T-helper 2 cell treated with Interferon-gamma antibody and Interleukin-4, amounts not matched to agents 5 μg/mL and 100 μg/mL, for 36 hours (primary cell): ENCODE measurements at regions not wholly inside any gene's neighbourhood (a gene's known extent, or its start where the extent isn't known, plus 50 kb on each side); places are given as distances from the start of the nearest gene placed in this dataset.
"Not testable (repeated sequence)": the region's sequence is repeated elsewhere in the genome, so short reads cannot be mapped to it uniquely, and the experiment has no call there.

Experiments
- DNase-seq: peaks from one replicate; pipeline ENCODE4 v3.0.0; 2021; ENCODE audit warnings: low spot score
- H3K27ac Mint-ChIP-seq: one replicate; pipeline ENCODE4 v1.8.0; 2021; ENCODE audit warnings: mild to moderate bottlenecking, mixed read lengths
- H3K27me3 Mint-ChIP-seq: one replicate; pipeline ENCODE4 v1.8.0; 2021; ENCODE audit warnings: low read depth, mixed read lengths
- H3K36me3 Mint-ChIP-seq: one replicate; pipeline ENCODE4 v1.8.0; 2021; ENCODE audit warnings: low read depth, mixed read lengths
- H3K4me1 Mint-ChIP-seq: one replicate; pipeline ENCODE4 v1.8.0; 2021; ENCODE audit warnings: low read depth, mixed read lengths
- H3K4me3 Mint-ChIP-seq: one replicate; pipeline ENCODE4 v1.8.0; 2022; ENCODE audit warnings: mild to moderate bottlenecking, moderate library complexity, mixed read lengths
- H3K9me3 Mint-ChIP-seq: one replicate; pipeline ENCODE4 v1.8.0; 2021; ENCODE audit warnings: mixed read lengths

DNA sequence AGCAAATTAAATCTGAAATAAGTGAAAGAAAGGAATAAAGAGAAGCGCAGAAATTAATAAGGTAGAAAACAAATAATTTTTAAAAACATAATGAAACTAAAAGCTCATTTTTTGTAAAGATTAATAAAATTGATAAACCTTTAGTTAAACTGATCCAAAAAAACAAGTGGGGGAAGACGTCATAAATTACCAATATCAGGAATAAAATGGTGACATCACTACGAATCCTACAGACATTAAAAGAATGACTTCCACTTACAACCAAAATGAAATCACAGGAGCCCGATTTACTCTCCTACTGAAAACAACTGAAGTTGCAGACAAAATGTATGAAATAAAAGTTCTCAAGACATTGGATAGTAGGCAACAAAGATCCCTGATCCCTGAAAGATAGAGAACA, 68.1 kb upstream of the IFFO2 start:
- H3K9me3 Mint-ChIP-seq, result peaks cover 14% of the 10 kb centered on the region
- DNase-seq, result no peak
- H3K4me1 Mint-ChIP-seq, result peaks cover 2% of the 10 kb centered on the region
- H3K36me3 Mint-ChIP-seq, result peaks cover 2% of the 10 kb centered on the region
- H3K4me3 Mint-ChIP-seq, result no peak overlapping the region
- no peak overlapping the region for H3K27ac Mint-ChIP-seq
- peaks cover 5% of the 10 kb centered on the region for H3K27me3 Mint-ChIP-seq

DNA sequence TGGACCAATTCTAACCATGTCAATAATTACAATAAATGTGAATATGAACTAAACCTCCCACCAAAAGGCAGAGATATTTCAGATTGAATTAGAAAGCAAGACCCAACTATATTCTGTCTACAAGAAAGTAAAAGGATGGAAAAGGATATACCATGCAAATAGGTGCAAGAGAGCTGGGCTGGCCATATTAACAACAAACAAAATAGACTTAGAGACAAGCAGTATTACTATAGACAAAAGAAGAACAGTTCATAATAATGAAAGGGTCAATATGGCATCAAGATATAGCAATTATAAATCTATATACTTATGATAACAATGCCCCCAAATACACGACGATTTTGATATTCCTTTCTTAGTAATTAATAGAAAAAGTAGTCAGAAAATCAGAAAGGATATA, 67.3 kb upstream of the IFFO2 start:
- Mint-ChIP-seq H3K9me3 (peaks cover 17% of the 10 kb centered on the region), H3K27ac (no peak overlapping the region), H3K36me3 (peaks cover 2% of the 10 kb centered on the region), H3K27me3 (peaks cover 5% of the 10 kb centered on the region), H3K4me3 (no peak overlapping the region), H3K4me1 (peaks cover 2% of the 10 kb centered on the region)
- no peak for DNase-seq

DNA sequence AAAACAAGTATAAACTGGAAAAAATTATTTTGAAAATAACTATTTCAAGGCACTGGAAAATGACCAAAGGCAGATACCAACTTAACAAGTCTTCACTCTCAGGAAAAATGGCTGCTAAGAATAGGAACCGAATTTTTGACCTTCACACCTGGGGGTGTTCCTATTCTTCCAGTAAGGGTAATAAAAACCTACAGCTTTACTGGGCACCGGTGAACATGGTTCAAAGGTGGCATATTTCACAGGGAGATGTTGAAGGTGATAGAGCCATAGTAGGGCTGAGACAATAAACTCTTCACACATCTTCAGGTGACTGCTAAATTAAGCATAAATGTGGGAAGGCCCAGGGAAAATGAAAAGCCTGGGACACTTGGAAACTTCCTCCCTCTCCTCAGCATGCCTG, 65.4 kb upstream of the IFFO2 start:
- Mint-ChIP-seq H3K27me3 (peaks cover 2% of the 10 kb centered on the region), H3K4me1 (no peaks in the 10 kb centered on the region), H3K9me3 (peaks cover 17% of the 10 kb centered on the region), H3K36me3 (peaks cover 2% of the 10 kb centered on the region), H3K4me3 (no peak overlapping the region), H3K27ac (no peak overlapping the region)
- DNase-seq, result no peak

DNA sequence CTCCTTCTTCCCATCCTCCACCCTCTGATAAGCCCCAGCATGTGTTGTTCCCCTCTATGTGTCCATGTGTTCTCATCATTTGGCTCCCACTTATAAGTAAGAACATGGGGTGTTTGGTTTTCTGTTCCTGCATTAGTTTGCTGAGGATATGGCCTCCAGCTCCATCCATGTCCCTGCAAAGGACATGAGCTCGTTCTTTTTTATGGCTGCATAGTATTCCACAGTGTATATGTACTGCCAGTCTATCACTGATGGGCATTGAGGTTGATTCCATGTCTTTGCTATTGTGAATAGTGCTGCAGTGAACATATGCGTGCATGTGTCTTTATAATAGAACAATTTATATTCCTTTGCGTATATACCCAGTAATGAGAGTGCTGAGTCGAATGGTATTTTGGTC, 62.8 kb upstream of the IFFO2 start:
- DNase-seq, H3K27me3 Mint-ChIP-seq, H3K27ac Mint-ChIP-seq, H3K4me1 Mint-ChIP-seq, H3K4me3 Mint-ChIP-seq, H3K36me3 Mint-ChIP-seq: not testable (repeated sequence)
- H3K9me3 Mint-ChIP-seq, result peaks cover 17% of the 10 kb centered on the region

DNA sequence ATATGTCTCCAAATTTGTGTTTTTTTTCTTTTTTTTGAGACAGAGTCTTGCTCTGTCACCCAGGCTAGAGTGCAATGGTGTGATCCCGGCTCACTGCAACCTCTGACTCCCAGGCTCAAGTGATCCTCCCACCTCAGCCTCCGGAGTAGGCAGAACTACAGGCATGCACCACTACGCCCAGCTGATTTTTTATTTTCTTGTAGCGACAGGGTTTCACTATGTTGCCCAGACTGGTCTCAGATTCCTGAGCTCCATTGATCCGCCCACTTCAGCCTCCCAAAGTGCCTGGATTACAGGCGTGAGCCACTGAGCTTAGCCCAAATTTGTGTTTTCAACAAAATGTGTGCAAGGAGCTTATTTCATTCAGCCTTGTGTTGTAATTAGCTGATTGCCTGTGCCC, 59.0 kb upstream of the IFFO2 start:
- peaks cover 6% of the 10 kb centered on the region for H3K9me3 Mint-ChIP-seq
- no peaks in the 10 kb centered on the region for H3K36me3 Mint-ChIP-seq
- no peak overlapping the region for H3K4me3 Mint-ChIP-seq
- no peak for DNase-seq
- H3K4me1 Mint-ChIP-seq, result peaks cover 18% of the 10 kb centered on the region
- no peak overlapping the region for H3K27ac Mint-ChIP-seq
- H3K27me3 Mint-ChIP-seq, result peaks cover 2% of the 10 kb centered on the region

DNA sequence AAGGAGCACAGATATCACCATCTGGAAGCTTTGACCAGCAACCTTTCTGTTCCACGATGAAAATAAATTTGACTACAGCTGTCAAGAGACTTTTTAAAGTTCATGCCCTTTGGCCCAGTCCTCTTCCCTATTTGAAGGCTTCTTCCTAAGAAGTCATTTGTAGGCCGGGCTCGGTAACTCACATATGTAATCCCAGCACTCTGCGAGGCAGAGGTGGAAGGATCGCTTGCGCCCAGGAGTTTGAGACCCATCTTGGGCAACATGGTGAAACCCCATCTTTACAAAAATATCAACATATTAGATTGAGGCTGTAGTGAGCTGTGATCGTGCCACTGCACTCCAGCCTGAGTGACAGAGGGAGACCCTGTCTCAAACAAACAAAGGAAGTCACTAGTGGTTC, 58.3 kb upstream of the IFFO2 start:
- Mint-ChIP-seq H3K36me3 (no peaks in the 10 kb centered on the region), H3K9me3 (peaks cover 6% of the 10 kb centered on the region), H3K4me1 (peaks cover 25% of the 10 kb centered on the region), H3K27ac (no peak overlapping the region), H3K4me3 (no peak overlapping the region), H3K27me3 (no peaks in the 10 kb centered on the region)
- no peak for DNase-seq

DNA sequence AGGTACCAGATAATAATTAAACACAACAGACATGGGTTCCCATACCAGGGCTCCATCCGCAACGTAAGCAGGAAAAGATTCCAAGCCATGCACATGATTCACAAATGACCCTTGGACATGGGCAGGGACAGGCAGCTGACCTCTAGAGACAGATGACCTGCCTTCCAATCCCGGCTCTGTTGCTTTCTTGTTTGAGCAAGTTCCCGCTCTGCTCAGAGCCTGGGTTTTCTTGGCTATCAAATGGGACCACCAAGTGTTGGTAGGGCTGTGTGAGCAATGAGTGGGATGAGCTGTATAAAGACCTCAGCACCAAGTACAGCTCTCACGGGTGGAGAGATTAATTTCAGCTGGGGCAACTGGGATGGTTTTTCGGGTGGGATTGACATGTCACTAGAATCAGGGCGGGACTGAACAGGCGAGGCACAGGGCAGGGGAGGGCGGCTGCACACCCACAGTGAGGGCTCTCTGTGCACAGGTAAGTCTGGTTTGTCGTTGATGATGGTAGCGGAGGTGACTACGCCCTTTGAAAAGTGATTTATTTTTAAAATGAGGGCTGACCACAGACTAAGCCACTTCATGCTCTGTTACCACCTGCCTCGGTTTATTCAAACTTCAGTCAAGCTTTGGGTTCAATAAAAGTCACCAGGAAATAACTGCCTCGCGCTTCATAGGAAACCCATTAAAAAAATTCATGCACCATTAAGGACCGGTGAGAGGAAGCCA, 57.5 kb upstream of the IFFO2 start:
- Mint-ChIP-seq H3K9me3 (no peaks in the 10 kb centered on the region), H3K27ac (no peak overlapping the region), H3K27me3 (no peaks in the 10 kb centered on the region), H3K4me1 (peaks cover 32% of the 10 kb centered on the region), H3K36me3 (no peaks in the 10 kb centered on the region), H3K4me3 (no peak overlapping the region)
- no peak for DNase-seq

DNA sequence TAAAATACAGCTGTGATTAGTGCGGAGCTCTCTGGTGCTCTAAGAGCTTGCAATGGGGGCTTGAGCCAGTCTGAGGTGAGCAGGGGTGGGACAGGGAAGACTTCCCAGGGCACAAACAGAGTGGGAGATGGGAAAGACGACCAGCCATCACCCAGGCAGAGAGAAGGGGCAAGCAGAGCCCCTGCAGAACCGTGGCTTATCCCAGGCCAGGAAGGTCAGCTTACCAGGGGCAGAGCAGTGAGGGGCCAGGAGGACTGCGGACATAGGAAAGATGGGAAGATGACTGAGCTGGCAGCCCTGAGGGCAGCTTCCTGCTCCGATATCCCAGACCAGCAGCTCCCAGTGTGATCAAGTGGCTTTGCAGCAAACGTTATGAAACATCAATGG, 55.4 kb upstream of the IFFO2 start:
- Mint-ChIP-seq H3K9me3 (peaks cover under 1% of the 10 kb centered on the region), H3K27me3 (no peaks in the 10 kb centered on the region), H3K36me3 (no peaks in the 10 kb centered on the region), H3K4me1 (peaks cover 33% of the 10 kb centered on the region), H3K4me3 (peak overlapping the region; percentile 58), H3K27ac (peak overlapping the region; percentile 86)
- DNase-seq, result no peak

DNA sequence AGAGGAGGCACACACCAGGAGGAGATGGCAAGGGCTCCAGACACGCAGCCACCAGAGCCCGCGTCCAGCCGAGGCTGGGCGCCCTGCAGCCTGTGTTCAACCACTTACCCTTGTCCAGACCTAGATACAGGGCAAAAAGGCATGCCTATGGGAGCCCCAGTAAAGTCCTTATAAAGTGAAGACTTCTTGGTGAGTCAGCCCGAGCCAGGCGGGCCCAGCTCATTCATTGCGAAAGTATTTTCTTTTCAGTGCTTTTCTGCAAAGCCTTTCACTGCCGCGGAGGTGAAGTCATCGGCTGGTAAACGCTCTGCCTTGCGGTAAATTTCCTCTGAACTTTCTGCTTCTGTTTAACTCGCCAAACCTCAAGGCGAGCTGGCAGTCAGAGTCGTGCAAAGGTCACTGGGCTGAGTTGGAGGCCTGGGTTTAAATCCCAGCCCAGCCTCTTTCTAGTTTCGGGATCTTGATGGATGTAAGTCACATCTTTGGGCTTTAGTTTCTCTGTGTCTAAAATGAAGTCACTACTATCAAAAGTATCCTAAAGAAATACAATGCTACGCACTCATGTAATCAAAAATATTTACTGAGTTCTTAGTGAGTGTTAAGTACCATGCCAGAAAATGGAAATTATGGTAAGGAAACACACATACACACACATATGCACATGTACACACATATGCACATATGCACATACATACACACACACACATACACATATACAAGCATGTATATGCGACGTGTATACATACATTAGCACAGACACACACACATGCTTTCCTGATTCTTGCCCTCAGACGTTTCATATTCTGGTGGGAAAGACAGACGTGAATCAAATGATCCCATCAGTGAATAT, 54.7 kb upstream of the IFFO2 start:
- Mint-ChIP-seq H3K4me3 (peak overlapping the region; percentile 58), H3K4me1 (peaks cover 35% of the 10 kb centered on the region), H3K27me3 (no peaks in the 10 kb centered on the region), H3K27ac (peak overlapping the region; percentile 86), H3K9me3 (peaks cover 4% of the 10 kb centered on the region), H3K36me3 (peaks cover 1% of the 10 kb centered on the region)
- peak; percentile 89 for DNase-seq

DNA sequence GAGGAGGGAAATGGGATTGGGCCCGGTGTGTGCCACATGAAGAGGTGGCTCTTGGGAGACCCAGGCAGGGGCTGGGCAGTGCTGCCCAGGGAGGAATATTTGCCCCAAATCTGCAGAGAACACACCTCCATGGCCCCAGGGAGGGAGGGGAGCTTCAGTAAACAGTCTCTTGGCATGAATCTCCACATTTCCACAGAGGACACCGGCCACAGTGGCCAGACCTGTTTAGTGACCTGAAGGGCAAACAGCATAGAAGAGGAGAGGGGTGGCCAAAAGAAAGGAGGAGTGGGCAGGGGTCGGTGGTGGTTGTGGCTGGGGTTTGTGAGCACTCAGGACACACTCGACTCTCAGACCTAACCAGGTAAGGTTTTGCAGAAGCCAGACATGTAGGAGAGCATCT, 54.0 kb upstream of the IFFO2 start:
- Mint-ChIP-seq H3K4me3 (peak overlapping the region; percentile 58), H3K4me1 (peaks cover 37% of the 10 kb centered on the region), H3K27me3 (no peaks in the 10 kb centered on the region)

DNA sequence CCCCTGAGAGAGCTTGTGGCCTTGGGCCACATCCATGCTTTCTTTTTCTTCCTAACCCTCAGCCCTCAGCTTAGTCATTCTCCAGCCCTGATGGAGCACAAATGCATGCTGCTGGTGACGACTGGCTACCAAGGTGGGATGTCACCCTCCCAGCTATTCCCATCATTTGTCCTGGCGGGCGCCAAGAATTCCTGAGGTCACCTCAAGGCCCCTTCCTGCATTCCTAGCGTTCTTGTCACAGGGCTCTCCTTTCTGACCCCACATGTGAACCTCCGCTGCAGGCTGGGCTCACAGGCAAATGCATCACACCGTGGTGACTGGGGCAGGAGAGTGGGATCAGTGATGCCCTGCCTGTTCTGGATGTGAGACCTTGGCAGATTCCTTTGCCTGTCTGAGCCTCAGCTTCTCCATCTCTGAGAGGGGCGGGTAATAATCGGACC, 53.4 kb upstream of the IFFO2 start:
- Mint-ChIP-seq H3K4me3 (no peak overlapping the region), H3K36me3 (peaks cover 1% of the 10 kb centered on the region), H3K27me3 (no peaks in the 10 kb centered on the region), H3K27ac (peak overlapping the region; percentile 86), H3K9me3 (peaks cover 11% of the 10 kb centered on the region), H3K4me1 (peaks cover 37% of the 10 kb centered on the region)
- no peak for DNase-seq

More for the DNA sequence above, 54.0 kb upstream of the IFFO2 start:
- DNase-seq, result no peak
- Mint-ChIP-seq H3K36me3 (peaks cover 1% of the 10 kb centered on the region), H3K27ac (peak overlapping the region; percentile 86), H3K9me3 (peaks cover 11% of the 10 kb centered on the region)

DNA sequence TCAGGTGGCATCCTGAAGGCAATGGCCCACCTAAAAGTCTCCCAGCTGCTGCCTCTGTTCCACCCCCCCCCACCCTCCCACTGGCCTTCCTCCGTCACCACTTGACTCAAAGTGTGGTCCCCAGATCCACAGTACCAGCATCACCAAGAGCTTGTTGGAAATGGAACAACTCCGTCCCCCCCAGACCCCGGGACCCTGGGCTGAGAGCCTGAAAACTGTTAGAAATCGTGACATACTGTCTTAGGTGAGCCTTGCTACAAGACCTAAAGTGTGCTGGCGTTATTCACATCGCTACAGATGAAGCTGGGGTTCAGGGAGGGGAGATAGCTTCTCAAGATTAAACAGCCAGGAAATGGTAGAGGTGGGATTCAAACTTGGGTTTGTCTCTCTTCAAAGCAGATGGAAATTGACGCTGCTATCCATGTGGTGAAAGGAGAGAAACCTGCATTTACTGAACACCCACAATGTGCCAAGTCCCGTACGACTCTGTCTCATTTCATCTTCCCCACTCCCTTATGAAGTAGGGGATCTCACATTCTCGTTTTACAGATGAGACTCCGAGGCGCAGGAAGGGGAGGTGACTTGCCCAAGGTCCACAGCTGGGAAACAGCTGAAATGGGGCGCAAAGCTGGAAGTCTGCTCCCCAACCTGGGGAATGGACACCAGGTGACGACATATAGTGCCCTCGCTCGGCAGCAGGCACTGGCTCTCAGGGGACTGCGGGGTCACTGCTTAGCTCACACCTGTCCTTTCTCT, 52.8 kb upstream of the IFFO2 start:
- Mint-ChIP-seq H3K27me3 (no peaks in the 10 kb centered on the region), H3K4me3 (no peak overlapping the region)

DNA sequence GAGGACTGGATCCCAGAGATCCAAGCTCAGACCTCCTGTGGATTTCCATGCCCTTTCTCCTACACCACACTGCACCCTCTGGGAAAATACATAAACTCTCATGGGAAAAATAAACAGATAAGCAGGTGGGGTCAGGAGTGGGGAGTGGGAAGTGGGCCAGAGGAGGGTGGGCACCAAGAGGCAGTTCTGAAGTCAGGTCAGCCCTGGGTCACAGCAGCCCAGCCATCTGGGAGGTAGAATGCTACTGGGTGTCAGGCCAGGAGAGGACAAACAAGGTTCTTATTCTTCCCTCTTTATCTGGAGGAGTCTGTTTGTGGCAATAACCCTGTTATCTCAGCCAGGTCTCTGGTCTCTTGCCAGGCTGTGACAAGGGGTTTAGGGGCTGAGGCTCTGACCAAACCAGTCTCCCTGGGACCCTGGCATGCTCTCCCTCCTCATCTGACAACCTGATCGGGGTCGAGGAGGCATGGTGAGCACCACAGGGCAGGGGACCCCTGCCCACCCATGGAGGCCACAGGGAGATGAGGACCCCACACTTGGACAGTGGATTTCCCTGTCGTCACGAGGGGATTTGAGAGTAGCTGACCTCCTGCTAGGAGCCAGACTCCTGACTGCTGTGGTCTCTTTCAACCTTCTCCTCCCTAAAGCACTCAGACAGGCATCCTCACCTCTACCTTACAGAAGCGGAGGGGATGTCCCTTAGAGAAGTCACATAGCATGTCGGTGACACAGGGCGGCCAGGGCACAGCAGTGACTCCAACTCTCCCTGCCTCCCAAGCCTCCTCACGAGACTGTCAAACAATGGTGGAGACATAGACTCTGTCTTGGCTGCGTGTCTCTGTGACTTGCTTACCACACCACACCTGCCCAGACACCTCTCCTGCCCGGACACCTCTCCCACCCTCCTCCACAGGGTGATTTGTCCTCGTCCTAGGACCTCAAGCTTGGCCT, 51.3 kb upstream of the IFFO2 start:
- H3K36me3 Mint-ChIP-seq, result peaks cover 5% of the 10 kb centered on the region
- peaks cover 17% of the 10 kb centered on the region for H3K9me3 Mint-ChIP-seq
- H3K4me3 Mint-ChIP-seq, result no peak overlapping the region
- H3K27me3 Mint-ChIP-seq, result no peaks in the 10 kb centered on the region
- H3K27ac Mint-ChIP-seq, result no peak overlapping the region
- no peak for DNase-seq
- peaks cover 44% of the 10 kb centered on the region for H3K4me1 Mint-ChIP-seq

More for the DNA sequence above, 52.8 kb upstream of the IFFO2 start:
- peaks cover 11% of the 10 kb centered on the region for H3K9me3 Mint-ChIP-seq
- DNase-seq, result no peak
- H3K4me1 Mint-ChIP-seq, result peaks cover 36% of the 10 kb centered on the region
- peaks cover 1% of the 10 kb centered on the region for H3K36me3 Mint-ChIP-seq
- no peak overlapping the region for H3K27ac Mint-ChIP-seq
